GM12864 (cell line): ENCODE measurements at regions not wholly inside any gene's neighbourhood (a gene's known extent, or its start where the extent isn't known, plus 50 kb on each side); places are given as distances from the start of the nearest gene placed in this dataset.

Source experiments
- DNase-seq: peaks from one replicate; pipeline ENCODE4 v3.0.0-alpha.2; 2011; ENCODE audit warnings: low read depth
- H3K4me3 ChIP-seq: 2 replicates; pipeline ENCODE4 v1.5.1; 2011; ENCODE audit warnings: mild to moderate bottlenecking, low read depth, low read length, control low read depth
- CTCF ChIP-seq: IDR thresholded peaks from 2 replicates; pipeline ENCODE4 v1.5.1; 2011; ENCODE audit warnings: low read depth, mild to moderate bottlenecking, moderate library complexity, low read length, control low read depth, inconsistent platforms; ENCODE audit errors: missing control alignments

GRCh38 chr3:73120710-73121109 lies 59.3 kb downstream of the EBLN2 start:
- DNase-seq, result no peak
- no peak overlapping the region for H3K4me3 ChIP-seq
- no peak for TF ChIP-seq CTCF

GRCh38 chr3:73121669-73122331 lies 60.3 kb downstream of the EBLN2 start:
- DNase-seq, result no peak
- no peak overlapping the region for H3K4me3 ChIP-seq
- no peak for TF ChIP-seq CTCF

GRCh38 chr3:73134034-73134433 lies 72.6 kb downstream of the EBLN2 start:
- H3K4me3 ChIP-seq, result no peak overlapping the region
- no peak for DNase-seq
- no peak for TF ChIP-seq CTCF

- H3K4me3 ChIP-seq, result no peak overlapping the region
- TF ChIP-seq CTCF, result no peak
- no peak for DNase-seq
These were observed 75.5 kb downstream of the EBLN2 start for GRCh38 chr3:73136941-73137340.

GRCh38 chr3:73137736-73138403 lies 76.4 kb downstream of the EBLN2 start:
- TF ChIP-seq CTCF, result no peak
- no peak for DNase-seq
- no peak overlapping the region for H3K4me3 ChIP-seq

- no peak for DNase-seq
- H3K4me3 ChIP-seq, result no peak overlapping the region
- TF ChIP-seq CTCF, result no peak
These were observed 79.4 kb downstream of the EBLN2 start for GRCh38 chr3:73140772-73141442.
